MCF 10A (cell line): ENCODE measurements at regions not wholly inside any gene's neighbourhood (a gene's known extent, or its start where the extent isn't known, plus 50 kb on each side); places are given as distances from the start of the nearest gene placed in this dataset.

Source experiments
- BruUV-seq: library from RNA; stranded (reverse); fragments of 400-500 nt; replicated peaks from 2 replicates; lab custom pipeline; 2021; lab: Mats Ljungman, UMichigan
- CTCF ChIA-PET: fragments of 300-600 bp; sonication (Branson Sonifier 250); formaldehyde crosslinking; extraction: SDS; loops from one replicate; lab custom pipeline; 2021; ENCODE audit warnings: antibody characterized with exemption, inconsistent platforms; lab: Yijun Ruan, JAX
- POLR2A ChIA-PET: fragments of 300-600, 350-650 bp; sonication (Branson Sonifier 250); formaldehyde crosslinking; extraction: SDS; loops from one replicate; lab custom pipeline; 2020; ENCODE audit warnings: antibody characterized with exemption, inconsistent platforms; lab: Yijun Ruan, JAX
- DNase-seq: peaks from one replicate; pipeline ENCODE4 v3.0.0-alpha.2; 2018; ENCODE audit not compliant: unreplicated experiment
- H3K27ac Mint-ChIP-seq: one replicate; pipeline ENCODE4 v1.8.0; 2022; ENCODE audit warnings: mild to moderate bottlenecking, low read depth, mixed read lengths; ENCODE audit not compliant: unreplicated experiment
- H3K27me3 Mint-ChIP-seq: one replicate; pipeline ENCODE4 v1.8.0; 2022; ENCODE audit warnings: mixed read lengths; ENCODE audit not compliant: insufficient read depth, unreplicated experiment
- H3K36me3 Mint-ChIP-seq: one replicate; pipeline ENCODE4 v1.8.0; 2022; ENCODE audit warnings: mild to moderate bottlenecking, moderate library complexity, mixed read lengths; ENCODE audit not compliant: insufficient read depth, unreplicated experiment
- H3K4me1 Mint-ChIP-seq: one replicate; pipeline ENCODE4 v1.8.0; 2022; ENCODE audit warnings: mixed read lengths; ENCODE audit not compliant: insufficient read depth, unreplicated experiment
- H3K4me3 Mint-ChIP-seq: one replicate; pipeline ENCODE4 v1.8.0; 2022; ENCODE audit warnings: mild to moderate bottlenecking, moderate library complexity, mixed read lengths; ENCODE audit not compliant: unreplicated experiment
- H3K9me3 Mint-ChIP-seq: one replicate; pipeline ENCODE4 v1.8.0; 2022; ENCODE audit warnings: mixed read lengths; ENCODE audit not compliant: unreplicated experiment
- CTCF ChIP-seq: fragments of 200-600 bp; IDR thresholded peaks from one replicate; pipeline ENCODE4 v1.8.0; 2022; ENCODE audit warnings: antibody characterized with exemption, mild to moderate bottlenecking; ENCODE audit not compliant: unreplicated experiment
- intact Hi-C: fragments of 100-400 bp; cut with micrococcal nuclease; formaldehyde crosslinking; loops from 2 replicates; pipeline ENCODE4 v1.14.1; 2022

GRCh38 chr18:64254399-64255093, 105.7 kb upstream of the LINC00305 start:
- CTCF ChIA-PET = interaction anchor here (0.7 to 1.3 kb wide), 2 partner anchors 13 to 238 kb away, joined by 3 read pairs; no protein-coding TSS in a partner anchor
- no peak for DNase-seq
- H3K36me3 Mint-ChIP-seq = no peaks in the 10 kb centered on the region
- H3K27ac Mint-ChIP-seq = no peak overlapping the region
- POLR2A ChIA-PET = interaction anchor here (0.6 to 1.2 kb wide), 3 partner anchors 11 to 835 kb away, joined by 3 to 6 read pairs (median 3); no protein-coding TSS in a partner anchor
- intact Hi-C loops = no loop called here
- H3K4me3 Mint-ChIP-seq = no peak overlapping the region
- H3K27me3 Mint-ChIP-seq = peaks cover 45% of the 10 kb centered on the region
- no peaks in the 10 kb centered on the region for H3K4me1 Mint-ChIP-seq
- no peaks in the 10 kb centered on the region for H3K9me3 Mint-ChIP-seq
- BruUV-seq = no TSS peak
- no peak for TF ChIP-seq CTCF

- Mint-ChIP-seq H3K4me1 (no peaks in the 10 kb centered on the region), H3K4me3 (no peak overlapping the region), H3K27me3 (peaks cover 52% of the 10 kb centered on the region), H3K36me3 (no peaks in the 10 kb centered on the region), H3K27ac (no peak overlapping the region), H3K9me3 (no peaks in the 10 kb centered on the region)
- POLR2A ChIA-PET = interaction anchor here (1.0 to 1.2 kb wide), 2 partner anchors 10 to 18 kb away, joined by 3 to 6 read pairs; no protein-coding TSS in a partner anchor
- intact Hi-C loops = no loop called here
- no peak for TF ChIP-seq CTCF
- no peak for DNase-seq
- BruUV-seq = no TSS peak
- CTCF ChIA-PET = interaction anchor here (1.3 kb wide), 1 partner anchor 12 kb away, joined by 3 read pairs; no protein-coding TSS in a partner anchor
Observed at GRCh38 chr18:64253873-64254272, 105.0 kb upstream of the LINC00305 start.

GRCh38 chr18:64253222-64253621, 104.3 kb upstream of the LINC00305 start:
- no peak overlapping the region for H3K27ac Mint-ChIP-seq
- TF ChIP-seq CTCF = no peak
- H3K27me3 Mint-ChIP-seq = peaks cover 52% of the 10 kb centered on the region

GRCh38 chr18:64248836-64249235, 99.9 kb upstream of the LINC00305 start:
- H3K4me3 Mint-ChIP-seq = no peak overlapping the region
- no peak for TF ChIP-seq CTCF
- intact Hi-C loops = no loop called here
- H3K27ac Mint-ChIP-seq = no peak overlapping the region
- peaks cover 56% of the 10 kb centered on the region for H3K27me3 Mint-ChIP-seq
- DNase-seq = no peak
- CTCF ChIA-PET = interaction anchor here (0.6 to 1.0 kb wide), 4 partner anchors 9 to 647 kb away, joined by 3 to 5 read pairs (median 4); no protein-coding TSS in a partner anchor
- H3K9me3 Mint-ChIP-seq = no peaks in the 10 kb centered on the region
- H3K36me3 Mint-ChIP-seq = no peaks in the 10 kb centered on the region
- POLR2A ChIA-PET = no interaction called here
- H3K4me1 Mint-ChIP-seq = no peaks in the 10 kb centered on the region
- no TSS peak for BruUV-seq

More at GRCh38 chr18:64253222-64253621, 104.3 kb upstream of the LINC00305 start:
- Mint-ChIP-seq H3K4me3 (no peak overlapping the region), H3K36me3 (no peaks in the 10 kb centered on the region), H3K9me3 (no peaks in the 10 kb centered on the region), H3K4me1 (no peaks in the 10 kb centered on the region)
- ChIA-PET POLR2A (no interaction called here), CTCF (interaction anchor here (1.3 kb wide), 1 partner anchor 12 kb away, joined by 3 read pairs; no protein-coding TSS in a partner anchor)
- no TSS peak for BruUV-seq
- intact Hi-C loops = no loop called here
- no peak for DNase-seq
